SK-N-SH (cell line): ENCODE measurements at regions not wholly inside any gene's neighbourhood (a gene's known extent, or its start where the extent isn't known, plus 50 kb on each side); places are given as distances from the start of the nearest gene placed in this dataset.

Experiments used
- CTCF ChIA-PET: fragments of 300-600, 350-600 bp; formaldehyde crosslinking; extraction: SDS; loops from one replicate; lab custom pipeline; 2021; lab: Yijun Ruan, JAX
- POLR2A ChIA-PET: fragments of 350-600 bp; sonication (Branson Sonifier 250); formaldehyde crosslinking; extraction: SDS; loops from one replicate; lab custom pipeline; 2020; ENCODE audit warnings: antibody characterized with exemption, inconsistent platforms; lab: Yijun Ruan, JAX
- DNase-seq: peaks from one replicate; pipeline ENCODE4 v3.0.0; 2012
- H2AFZ ChIP-seq: fragments of 200-600 bp; sonication (generic); 2 replicates; pipeline ENCODE4 v1.8.1; 2016; ENCODE audit warnings: antibody characterized with exemption, mild to moderate bottlenecking, low read depth
- H3F3A ChIP-seq: fragments of 200-600 bp; sonication (generic); replicated peaks from 2 replicates; pipeline ENCODE3; 2016; ENCODE audit warnings: antibody characterized with exemption, mild to moderate bottlenecking; ENCODE audit not compliant: insufficient read depth
- H3K27ac ChIP-seq, 2 experiments: fragments of 200-500 bp in 1 of 2; fragments of 200-600 bp in 1 of 2; sonication (Bioruptor generic) in 1 of 2; sonication (generic), shearing (Covaris generic) in 1 of 2; 2 replicates each; pipeline versions ENCODE4 v1.5.1 to v1.6.1; 2014 to 2016; ENCODE audit warnings: low read depth in 2 of 2, inconsistent platforms in 1 of 2, low read length in 1 of 2, mild to moderate bottlenecking in 1 of 2, mixed read lengths in 1 of 2
- H3K27me3 ChIP-seq: fragments of 200-600 bp; sonication (generic), shearing (Covaris generic); 2 replicates; pipeline ENCODE4 v1.6.1; 2016; ENCODE audit warnings: mixed run types; ENCODE audit not compliant: insufficient read depth
- H3K36me3 ChIP-seq, 2 experiments: fragments of 200-500 bp in 1 of 2; fragments of 200-600 bp in 1 of 2; sonication (Bioruptor generic) in 1 of 2; sonication (generic) in 1 of 2; replicated peaks in 1 of 2; 2 replicates each; pipeline versions ENCODE3 to v1.5.1; 2014 to 2016; ENCODE audit warnings: low read length in 1 of 2, mild to moderate bottlenecking in 1 of 2; ENCODE audit not compliant: insufficient read depth in 2 of 2, control insufficient read depth in 1 of 2
- H3K4me1 ChIP-seq, 2 experiments: fragments of 200-500 bp in 1 of 2; fragments of 200-600 bp in 1 of 2; sonication (Bioruptor generic) in 1 of 2; sonication (generic), shearing (Covaris generic) in 1 of 2; 2 replicates each; pipeline versions ENCODE4 v1.5.1 to v1.6.1; 2014 to 2016; ENCODE audit warnings: low read depth in 1 of 2, low read length in 1 of 2, mixed run types in 1 of 2; ENCODE audit not compliant: insufficient read depth in 2 of 2, control insufficient read depth in 1 of 2
- H3K4me2 ChIP-seq: fragments of 200-600 bp; sonication (generic), shearing (Covaris generic); 2 replicates; pipeline ENCODE4 v1.6.1; 2017; ENCODE audit warnings: mixed run types
- H3K4me3 ChIP-seq, 2 experiments: fragments of 200-500 bp in 1 of 2; fragments of 200-600 bp in 1 of 2; sonication (Bioruptor generic) in 1 of 2; sonication (generic), shearing (Covaris generic) in 1 of 2; 2 replicates each; pipeline versions ENCODE4 v1.5.1 to v1.8.1; 2014 to 2016; ENCODE audit warnings: low read depth in 2 of 2, inconsistent platforms in 1 of 2, low read length in 1 of 2, mild to moderate bottlenecking in 1 of 2, mixed read lengths in 1 of 2, moderate library complexity in 1 of 2
- H3K79me2 ChIP-seq: fragments of 200-600 bp; sonication (generic); 2 replicates; pipeline ENCODE4 v1.8.1; 2017; ENCODE audit warnings: mild to moderate bottlenecking; ENCODE audit not compliant: insufficient read depth
- H3K9ac ChIP-seq: fragments of 200-600 bp; sonication (generic); 2 replicates; pipeline ENCODE4 v1.6.1; 2017; ENCODE audit warnings: mixed run types
- H3K9me2 ChIP-seq: fragments of 200-600 bp; sonication (generic); 2 replicates; pipeline ENCODE4 v1.6.1; 2017; ENCODE audit warnings: mixed run types
- H3K9me3 ChIP-seq: fragments of 200-600 bp; sonication (generic); 2 replicates; pipeline ENCODE4 v1.6.1; 2017; ENCODE audit warnings: mixed run types, mild to moderate bottlenecking, moderate library complexity
- H4K20me1 ChIP-seq: fragments of 200-600 bp; sonication (generic); 2 replicates; pipeline ENCODE4 v1.6.1; 2017; ENCODE audit warnings: mild to moderate bottlenecking, mixed run types; ENCODE audit not compliant: insufficient read depth
- ELF1 ChIP-seq: IDR thresholded peaks from 2 replicates; pipeline ENCODE4 v1.4.0; 2012
- EZH2phosphoT487 ChIP-seq: fragments of 200-600 bp; sonication (generic); IDR thresholded peaks from 2 replicates; pipeline ENCODE4 v1.6.1; 2017; ENCODE audit warnings: low read depth, mixed run types, mild to moderate bottlenecking, antibody characterized with exemption, moderate library complexity, borderline replicate concordance
- FOSL2 ChIP-seq: IDR thresholded peaks from 2 replicates; pipeline ENCODE4 v1.4.0; 2012; ENCODE audit warnings: low read depth, mild to moderate bottlenecking, moderate library complexity, borderline replicate concordance
- MXI1 ChIP-seq: IDR thresholded peaks from 2 replicates; pipeline ENCODE4 v1.6.1; 2012; ENCODE audit warnings: mild to moderate bottlenecking, low read depth, low read length, improper control_type of control experiment
- RXRA ChIP-seq: IDR thresholded peaks from 2 replicates; pipeline ENCODE4 v1.4.0; 2012; ENCODE audit warnings: low read depth, mild to moderate bottlenecking, borderline replicate concordance
- USF2 ChIP-seq: fragments of 150-350 bp; IDR thresholded peaks from 2 replicates; pipeline ENCODE4 v1.6.1; 2017; ENCODE audit warnings: antibody characterized with exemption, low read length, low read depth, borderline replicate concordance
- WGBS: methylation state at CpG from one replicate; pipeline ENCODE4 v1.1.6; 2017; ENCODE audit warnings: low lambda C conversion rate; 5-methylcytosine and 5-hydroxymethylcytosine counted together
- TF ChIP-seq, protein P1 (sequence below): IDR thresholded peaks from 2 replicates; pipeline ENCODE4 v1.6.1; 2012; ENCODE audit warnings: mild to moderate bottlenecking, low read depth, low read length, moderate library complexity
- TF ChIP-seq, protein P2 (sequence below): IDR thresholded peaks from 2 replicates; pipeline ENCODE4 v1.4.0; 2012; ENCODE audit warnings: low read depth, borderline replicate concordance

DNA sequence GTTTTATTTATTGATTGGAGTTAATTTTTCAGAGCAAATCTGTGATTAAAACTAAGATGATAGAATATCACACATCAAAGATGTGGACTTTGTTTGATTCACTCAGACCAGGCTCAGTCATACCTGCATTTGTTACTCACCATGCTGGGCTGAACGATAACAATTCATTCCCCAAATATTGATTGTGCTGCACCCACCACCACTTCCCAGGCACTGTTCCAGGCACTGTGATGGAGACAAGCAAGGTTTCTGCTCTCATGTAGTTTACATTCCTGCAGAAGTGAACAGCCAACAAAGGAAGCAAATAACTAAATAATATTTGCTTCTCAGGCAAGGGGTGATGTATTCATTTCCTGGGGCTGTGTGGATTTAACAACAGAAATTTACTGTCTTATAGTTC is 428.3 kb downstream of the DNAH5 start:
- no peaks in the 10 kb centered on the region for H3K27me3 ChIP-seq
- TF ChIP-seq RXRA (no peak), MXI1 (no peak), USF2 (no peak)
- TF ChIP-seq, protein P1, sequence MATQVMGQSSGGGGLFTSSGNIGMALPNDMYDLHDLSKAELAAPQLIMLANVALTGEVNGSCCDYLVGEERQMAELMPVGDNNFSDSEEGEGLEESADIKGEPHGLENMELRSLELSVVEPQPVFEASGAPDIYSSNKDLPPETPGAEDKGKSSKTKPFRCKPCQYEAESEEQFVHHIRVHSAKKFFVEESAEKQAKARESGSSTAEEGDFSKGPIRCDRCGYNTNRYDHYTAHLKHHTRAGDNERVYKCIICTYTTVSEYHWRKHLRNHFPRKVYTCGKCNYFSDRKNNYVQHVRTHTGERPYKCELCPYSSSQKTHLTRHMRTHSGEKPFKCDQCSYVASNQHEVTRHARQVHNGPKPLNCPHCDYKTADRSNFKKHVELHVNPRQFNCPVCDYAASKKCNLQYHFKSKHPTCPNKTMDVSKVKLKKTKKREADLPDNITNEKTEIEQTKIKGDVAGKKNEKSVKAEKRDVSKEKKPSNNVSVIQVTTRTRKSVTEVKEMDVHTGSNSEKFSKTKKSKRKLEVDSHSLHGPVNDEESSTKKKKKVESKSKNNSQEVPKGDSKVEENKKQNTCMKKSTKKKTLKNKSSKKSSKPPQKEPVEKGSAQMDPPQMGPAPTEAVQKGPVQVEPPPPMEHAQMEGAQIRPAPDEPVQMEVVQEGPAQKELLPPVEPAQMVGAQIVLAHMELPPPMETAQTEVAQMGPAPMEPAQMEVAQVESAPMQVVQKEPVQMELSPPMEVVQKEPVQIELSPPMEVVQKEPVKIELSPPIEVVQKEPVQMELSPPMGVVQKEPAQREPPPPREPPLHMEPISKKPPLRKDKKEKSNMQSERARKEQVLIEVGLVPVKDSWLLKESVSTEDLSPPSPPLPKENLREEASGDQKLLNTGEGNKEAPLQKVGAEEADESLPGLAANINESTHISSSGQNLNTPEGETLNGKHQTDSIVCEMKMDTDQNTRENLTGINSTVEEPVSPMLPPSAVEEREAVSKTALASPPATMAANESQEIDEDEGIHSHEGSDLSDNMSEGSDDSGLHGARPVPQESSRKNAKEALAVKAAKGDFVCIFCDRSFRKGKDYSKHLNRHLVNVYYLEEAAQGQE = no peak
- TF ChIP-seq, all 33 proteins: peak for 0
- Histone ChIP-seq H3K4me2 (no peak overlapping the region), H3K27ac (no peak overlapping the region), H3K79me2 (no peaks in the 10 kb centered on the region), H3K36me3 (no peaks in the 10 kb centered on the region), H3F3A (no peaks in the 10 kb centered on the region), H3K4me1 (no peaks in the 10 kb centered on the region), H3K4me3 (no peak overlapping the region), H4K20me1 (no peaks in the 10 kb centered on the region), H2AFZ (no peak overlapping the region), H3K9ac (no peak overlapping the region), H3K9me2 (no peaks in the 10 kb centered on the region), H3K9me3 (no peaks in the 10 kb centered on the region)
- no peak for DNase-seq
- ChIA-PET CTCF (no interaction called here), POLR2A (no interaction called here)
- WGBS = 0% methylated on average over 1 of the region's 1 CpG

- no peaks in the 10 kb centered on the region for H3F3A ChIP-seq
- H3K36me3 ChIP-seq = no peaks in the 10 kb centered on the region
- no peaks in the 10 kb centered on the region for H3K4me1 ChIP-seq
- no peaks in the 10 kb centered on the region for H3K79me2 ChIP-seq
- no peak overlapping the region for H3K9ac ChIP-seq
- H4K20me1 ChIP-seq = no peaks in the 10 kb centered on the region
- H2AFZ ChIP-seq = no peak overlapping the region
- no peaks in the 10 kb centered on the region for H3K9me3 ChIP-seq
- no peak overlapping the region for H3K27ac ChIP-seq
- H3K4me3 ChIP-seq = no peak overlapping the region
- ChIA-PET POLR2A (no interaction called here), CTCF (no interaction called here)
- WGBS = 0% methylated on average over 2 of the region's 2 CpGs
- H3K4me2 ChIP-seq = no peak overlapping the region
- TF ChIP-seq, protein P2, sequence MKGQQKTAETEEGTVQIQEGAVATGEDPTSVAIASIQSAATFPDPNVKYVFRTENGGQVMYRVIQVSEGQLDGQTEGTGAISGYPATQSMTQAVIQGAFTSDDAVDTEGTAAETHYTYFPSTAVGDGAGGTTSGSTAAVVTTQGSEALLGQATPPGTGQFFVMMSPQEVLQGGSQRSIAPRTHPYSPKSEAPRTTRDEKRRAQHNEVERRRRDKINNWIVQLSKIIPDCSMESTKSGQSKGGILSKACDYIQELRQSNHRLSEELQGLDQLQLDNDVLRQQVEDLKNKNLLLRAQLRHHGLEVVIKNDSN = no peak
- TF ChIP-seq ELF1 (no peak), FOSL2 (no peak), EZH2phosphoT487 (no peak), MXI1 (no peak)
- H3K27me3 ChIP-seq = no peaks in the 10 kb centered on the region
- DNase-seq = no peak
- H3K9me2 ChIP-seq = no peaks in the 10 kb centered on the region
These were observed 433.0 kb downstream of the DNAH5 start for GRCh38 chr5:13511442-13511841.
